GM19438 (cell line): ENCODE measurements at regions not wholly inside any gene's neighbourhood (a gene's known extent, or its start where the extent isn't known, plus 50 kb on each side); places are given as distances from the start of the nearest gene placed in this dataset.

Experiments
- ATAC-seq: cut with Tn5 transposase; IDR thresholded peaks from one replicate; pipeline ENCODE4 v1.9.1; 2021; ENCODE audit warnings: low read depth; ENCODE audit not compliant: unreplicated experiment

DNA sequence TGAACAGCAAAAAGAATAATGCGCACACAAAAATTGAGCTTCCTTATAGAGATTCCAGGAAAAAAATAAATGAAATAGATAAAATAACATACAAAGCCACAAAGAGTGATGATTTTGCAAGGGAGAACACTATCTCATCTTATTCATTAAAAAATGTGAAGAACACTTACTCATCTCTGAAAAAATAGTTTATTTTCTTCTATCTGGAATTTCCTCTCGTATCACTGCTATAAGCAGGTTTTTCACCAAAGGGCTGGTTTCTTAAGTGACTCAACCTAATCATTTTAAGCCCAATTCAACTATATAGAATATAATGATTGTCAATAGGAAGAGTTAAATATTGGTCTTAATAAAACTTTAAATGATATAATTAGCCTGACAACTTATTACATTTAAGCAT is 504.9 kb downstream of the NR2F1-AS1 start:
- ATAC-seq = no peak

- ATAC-seq = no peak
Measured at GRCh38 chr5:93073547-93073946, 507.5 kb downstream of the NR2F1-AS1 start.

DNA sequence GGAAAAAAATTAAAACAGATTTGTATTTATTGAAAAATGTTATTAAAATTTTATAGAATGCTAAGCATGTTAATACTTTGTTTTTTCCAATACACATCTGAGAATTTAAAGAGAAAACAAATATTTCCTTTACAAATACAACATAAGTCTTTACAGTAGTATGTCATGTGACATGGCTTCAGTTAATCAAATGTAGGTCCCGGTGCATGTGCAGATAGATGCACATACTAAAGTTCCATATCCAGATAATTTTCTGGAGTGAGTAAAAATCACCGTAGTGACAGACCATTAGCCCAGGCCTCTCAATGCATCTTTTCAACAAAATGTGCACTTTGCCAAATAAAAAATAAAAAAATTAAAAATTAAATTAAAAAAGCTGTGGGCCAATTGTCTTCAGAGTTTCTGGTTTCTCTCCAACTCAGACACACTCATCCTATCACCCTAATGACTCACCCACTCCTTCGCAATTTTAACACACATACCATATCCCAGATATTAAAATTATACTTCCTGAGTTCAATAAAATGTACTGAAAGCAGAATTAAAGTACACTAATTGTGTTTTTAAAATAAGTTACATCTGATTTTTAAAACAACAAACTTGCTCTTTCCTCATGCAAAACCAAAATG is 508.1 kb downstream of the NR2F1-AS1 start:
- ATAC-seq = no peak

DNA sequence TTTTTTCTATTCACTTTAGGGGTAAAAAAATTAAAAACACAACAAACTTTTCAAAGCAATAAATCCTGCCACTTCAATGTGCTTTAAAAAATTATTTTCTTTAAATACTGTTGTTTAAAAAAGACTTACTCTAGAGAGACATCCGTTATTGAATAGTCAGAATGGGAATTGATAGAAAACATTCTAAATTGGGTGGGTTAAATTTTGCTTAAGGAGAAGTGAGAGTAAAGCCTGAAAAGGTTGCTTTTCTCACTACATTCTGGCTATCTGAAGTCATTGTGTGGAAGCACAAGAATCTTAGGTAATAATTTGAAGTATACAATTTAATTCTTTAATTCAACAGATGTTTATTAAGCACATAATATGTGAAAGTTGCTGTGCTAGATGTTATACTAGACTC is 509.3 kb downstream of the NR2F1-AS1 start:
- ATAC-seq = no peak

- ATAC-seq = no peak
Measured at GRCh38 chr5:93070938-93071337, 510.1 kb downstream of the NR2F1-AS1 start.

- no peak for ATAC-seq
Measured at GRCh38 chr5:93069276-93069675, 511.7 kb downstream of the NR2F1-AS1 start.

DNA sequence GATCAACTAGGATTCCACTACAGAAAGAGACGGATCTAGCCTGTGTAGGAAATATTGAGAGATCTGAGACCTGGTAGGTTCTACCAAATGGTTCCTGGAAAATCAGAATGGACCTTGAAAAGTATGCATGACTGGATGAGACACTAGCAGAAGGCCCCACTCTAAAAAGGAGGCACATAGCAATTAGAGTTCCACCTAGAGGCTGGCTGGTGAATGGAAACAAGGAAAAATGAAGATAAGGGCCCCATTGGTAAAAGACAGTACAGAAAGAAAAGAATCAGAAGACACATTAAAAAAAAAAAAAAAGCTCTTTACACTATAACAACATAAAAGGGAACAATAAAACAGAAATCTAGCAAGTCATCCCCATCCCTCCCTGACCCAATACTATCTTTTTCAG is 518.5 kb downstream of the NR2F1-AS1 start:
- no peak for ATAC-seq

DNA sequence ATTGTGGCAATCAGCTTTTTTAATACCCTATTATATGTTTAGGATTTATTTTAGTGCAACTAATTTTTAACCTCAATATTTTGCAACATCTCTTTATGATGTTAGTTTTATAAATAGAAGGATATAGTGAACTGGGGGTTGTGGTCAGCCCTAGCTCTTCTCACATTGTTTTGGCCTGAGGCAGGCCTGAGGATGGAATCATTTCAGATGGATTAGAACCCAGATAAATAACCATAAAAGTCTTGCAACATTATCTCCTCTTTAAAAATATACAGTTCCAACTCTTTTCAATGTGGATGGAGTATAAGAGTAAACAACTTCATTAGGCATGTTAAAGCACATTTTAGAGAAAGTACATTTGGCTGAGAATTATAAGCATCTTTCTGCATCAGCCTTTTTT is 522.7 kb downstream of the NR2F1-AS1 start:
- no peak for ATAC-seq

DNA sequence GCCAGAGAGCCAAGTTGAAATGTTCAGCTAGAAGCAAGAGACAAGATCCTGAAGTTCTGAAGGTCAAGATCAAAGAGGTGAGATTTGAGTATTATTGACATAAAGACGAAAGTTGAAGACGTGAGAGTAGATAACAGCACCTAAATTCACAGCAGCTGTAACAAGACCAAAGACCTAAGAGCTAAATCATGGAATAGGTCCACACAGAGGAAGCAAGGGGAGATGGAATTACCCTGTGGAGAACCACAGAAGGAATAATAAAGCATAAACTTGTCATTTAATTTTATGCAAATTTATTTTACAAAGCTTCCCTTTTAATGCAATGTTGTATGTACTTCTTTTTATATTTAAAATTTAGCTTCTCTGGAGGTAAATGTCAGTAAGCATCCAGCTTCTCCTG is 523.7 kb downstream of the NR2F1-AS1 start:
- ATAC-seq = no peak

GRCh38 chr5:93055971-93056370 is 525.0 kb downstream of the NR2F1-AS1 start:
- ATAC-seq = no peak

GRCh38 chr5:93055561-93055960 is 525.5 kb downstream of the NR2F1-AS1 start:
- no peak for ATAC-seq

DNA sequence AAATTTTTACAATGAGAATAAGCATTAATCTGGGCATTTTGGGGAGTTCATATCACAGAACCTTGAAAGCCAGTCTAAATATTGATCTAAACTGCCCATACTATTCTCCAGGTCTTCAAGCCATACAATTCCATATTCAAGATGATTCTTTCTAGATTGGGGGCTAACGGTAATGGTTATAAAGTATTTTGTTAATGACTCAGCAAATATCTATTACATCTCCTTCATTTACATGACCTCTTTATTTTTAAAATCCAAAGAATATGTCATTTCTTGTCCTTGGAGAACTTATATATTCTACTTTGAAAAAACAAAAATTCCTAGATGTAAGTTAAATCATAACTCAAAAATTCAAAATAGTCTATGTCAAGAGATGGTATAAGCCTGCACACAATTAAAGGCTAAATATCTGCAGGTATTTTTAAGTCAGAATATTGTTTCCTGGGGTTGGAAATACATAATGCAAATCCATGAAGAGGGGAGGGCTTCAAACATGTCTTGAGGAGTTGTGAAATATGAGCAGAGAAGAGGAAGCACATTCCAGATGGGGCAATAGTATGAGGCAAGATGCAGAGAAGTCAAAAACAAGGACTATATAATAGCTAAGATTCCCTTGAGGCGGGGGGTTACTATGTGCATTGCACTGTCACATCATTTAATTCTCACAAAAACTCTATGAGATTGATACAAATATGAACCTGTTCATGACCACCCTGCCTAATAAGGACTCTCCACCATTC is 526.4 kb downstream of the NR2F1-AS1 start:
- no peak for ATAC-seq

GRCh38 chr5:93053825-93054224 is 527.2 kb downstream of the NR2F1-AS1 start:
- ATAC-seq = no peak

DNA sequence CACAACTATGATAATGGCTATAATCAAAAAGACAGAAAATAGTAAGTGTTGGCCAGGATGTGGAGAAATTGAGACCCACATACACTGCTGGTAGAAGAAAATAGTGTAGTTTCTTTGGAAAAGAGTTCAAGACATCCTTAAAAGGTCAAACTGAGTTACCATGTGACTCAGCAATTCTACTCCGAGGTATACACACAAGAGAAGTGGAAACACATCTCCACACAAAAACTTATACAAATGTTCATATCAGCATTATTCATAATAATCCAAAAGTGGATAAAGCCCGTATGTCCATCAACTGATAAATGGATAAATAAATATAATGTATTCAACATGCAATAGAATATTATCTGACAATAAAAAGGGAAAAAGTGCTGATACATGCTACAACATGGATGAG is 532.2 kb downstream of the NR2F1-AS1 start:
- ATAC-seq = no peak

GRCh38 chr5:93044859-93045666 is 536.0 kb downstream of the NR2F1-AS1 start:
- ATAC-seq = no peak

DNA sequence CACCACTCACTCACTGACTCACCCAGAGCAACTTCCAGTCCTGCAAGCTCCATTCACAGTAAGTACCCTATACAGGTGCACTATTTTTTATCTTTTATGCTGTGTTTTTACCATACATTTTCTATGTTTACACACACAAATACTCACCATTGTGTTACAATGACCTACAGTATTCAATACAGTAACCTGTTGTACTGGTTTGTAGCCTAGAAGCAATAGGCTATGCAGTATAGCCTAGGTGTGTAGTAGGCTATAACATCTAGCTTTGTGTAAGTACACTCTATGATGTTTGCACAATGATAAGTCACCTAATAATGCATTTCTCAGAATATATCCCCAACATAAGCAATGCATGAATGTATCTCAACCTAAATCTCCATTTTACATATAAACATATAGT is 541.1 kb downstream of the NR2F1-AS1 start:
- no peak for ATAC-seq

DNA sequence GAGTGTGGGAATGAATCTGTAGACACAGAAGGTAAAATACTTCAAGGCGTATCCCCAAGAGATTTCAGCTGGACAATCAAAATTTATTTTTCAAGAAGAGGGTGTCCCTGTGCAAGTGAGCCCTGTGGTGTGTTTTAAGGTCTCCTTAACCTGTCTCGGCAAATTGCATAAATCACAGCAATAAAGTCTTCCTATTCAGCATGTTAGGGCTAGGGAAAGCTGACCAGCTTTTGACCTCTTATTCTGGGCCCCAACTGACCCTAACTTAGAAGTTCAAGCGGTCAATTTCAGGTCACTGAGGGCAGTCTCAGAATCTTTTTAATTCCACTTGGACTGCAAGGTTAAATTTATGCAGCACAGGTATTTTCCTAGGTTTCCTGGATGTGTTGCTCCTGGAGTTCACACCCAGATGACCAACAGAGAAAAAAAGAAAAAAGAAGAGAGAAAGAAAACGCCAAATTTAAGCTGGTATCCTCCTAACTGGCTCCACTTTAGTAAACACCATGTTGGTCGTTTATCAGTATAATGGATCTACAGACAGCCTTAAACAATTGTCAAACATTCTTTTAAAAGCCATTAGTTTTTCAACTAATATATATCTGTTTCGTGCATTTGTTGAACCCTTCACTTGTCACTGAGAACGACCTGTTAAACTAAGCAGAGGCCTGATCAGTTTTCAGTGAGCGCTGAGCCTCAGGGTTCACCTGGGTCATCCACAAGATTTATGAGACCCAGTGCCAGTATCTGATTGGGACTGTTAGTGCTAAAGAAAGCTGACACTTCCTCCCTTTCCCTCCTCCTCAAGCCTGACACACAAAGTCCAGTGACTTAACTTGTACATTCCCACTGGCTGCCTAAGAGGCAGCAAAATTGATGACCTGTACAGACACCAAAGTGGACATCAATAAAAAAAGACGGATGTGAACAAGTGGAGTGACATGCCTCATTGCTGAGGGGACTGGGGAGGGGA is 546.1 kb downstream of the NR2F1-AS1 start:
- no peak for ATAC-seq

DNA sequence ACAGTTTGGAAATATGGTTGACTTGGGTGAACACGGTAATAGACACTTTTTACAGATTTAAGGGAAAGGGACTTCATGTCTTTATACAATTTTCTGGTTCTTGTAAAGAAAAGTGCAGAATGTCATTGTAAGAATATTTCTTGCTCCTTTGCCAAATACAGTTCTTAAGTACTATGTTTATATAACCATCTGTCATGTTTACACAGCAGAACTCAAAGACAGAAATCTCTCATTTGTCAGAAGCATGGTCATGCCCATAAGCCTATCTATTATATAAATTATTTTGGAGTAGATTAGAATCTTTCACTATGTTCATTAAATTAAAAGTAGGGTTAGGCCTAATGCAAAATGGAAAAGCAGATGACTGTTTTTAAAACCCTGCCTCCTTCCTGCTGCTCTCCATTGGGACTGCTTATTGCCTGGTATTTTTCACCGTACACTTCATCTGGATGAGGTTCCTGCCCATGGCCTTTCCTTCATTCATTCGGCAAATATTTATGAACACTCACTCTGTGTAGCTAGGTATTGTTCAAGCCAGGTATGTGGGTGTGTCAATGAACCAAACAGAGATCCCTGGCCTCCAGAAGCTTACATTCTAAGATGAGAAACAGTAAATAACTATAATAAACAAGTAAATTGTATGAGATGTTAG is 558.1 kb downstream of the NR2F1-AS1 start:
- ATAC-seq = no peak

GRCh38 chr5:93022211-93022610 is 558.8 kb downstream of the NR2F1-AS1 start:
- ATAC-seq = no peak

GRCh38 chr5:93019896-93020295 is 561.1 kb downstream of the NR2F1-AS1 start:
- no peak for ATAC-seq
